MCF 10A (cell line): ENCODE measurements at regions not wholly inside any gene's neighbourhood (a gene's known extent, or its start where the extent isn't known, plus 50 kb on each side); places are given as distances from the start of the nearest gene placed in this dataset.

Source experiments
- BruUV-seq: library from RNA; stranded (reverse); fragments of 400-500 nt; replicated peaks from 2 replicates; lab custom pipeline; 2021; lab: Mats Ljungman, UMichigan
- CTCF ChIA-PET: fragments of 300-600 bp; sonication (Branson Sonifier 250); formaldehyde crosslinking; extraction: SDS; loops from one replicate; lab custom pipeline; 2021; ENCODE audit warnings: antibody characterized with exemption, inconsistent platforms; lab: Yijun Ruan, JAX
- POLR2A ChIA-PET: fragments of 300-600, 350-650 bp; sonication (Branson Sonifier 250); formaldehyde crosslinking; extraction: SDS; loops from one replicate; lab custom pipeline; 2020; ENCODE audit warnings: antibody characterized with exemption, inconsistent platforms; lab: Yijun Ruan, JAX
- DNase-seq: peaks from one replicate; pipeline ENCODE4 v3.0.0-alpha.2; 2018; ENCODE audit not compliant: unreplicated experiment
- H3K27ac Mint-ChIP-seq: one replicate; pipeline ENCODE4 v1.8.0; 2022; ENCODE audit warnings: mild to moderate bottlenecking, low read depth, mixed read lengths; ENCODE audit not compliant: unreplicated experiment
- H3K27me3 Mint-ChIP-seq: one replicate; pipeline ENCODE4 v1.8.0; 2022; ENCODE audit warnings: mixed read lengths; ENCODE audit not compliant: insufficient read depth, unreplicated experiment
- H3K36me3 Mint-ChIP-seq: one replicate; pipeline ENCODE4 v1.8.0; 2022; ENCODE audit warnings: mild to moderate bottlenecking, moderate library complexity, mixed read lengths; ENCODE audit not compliant: insufficient read depth, unreplicated experiment
- H3K4me1 Mint-ChIP-seq: one replicate; pipeline ENCODE4 v1.8.0; 2022; ENCODE audit warnings: mixed read lengths; ENCODE audit not compliant: insufficient read depth, unreplicated experiment
- H3K4me3 Mint-ChIP-seq: one replicate; pipeline ENCODE4 v1.8.0; 2022; ENCODE audit warnings: mild to moderate bottlenecking, moderate library complexity, mixed read lengths; ENCODE audit not compliant: unreplicated experiment
- H3K9me3 Mint-ChIP-seq: one replicate; pipeline ENCODE4 v1.8.0; 2022; ENCODE audit warnings: mixed read lengths; ENCODE audit not compliant: unreplicated experiment
- intact Hi-C: fragments of 100-400 bp; cut with micrococcal nuclease; formaldehyde crosslinking; loops from 2 replicates; pipeline ENCODE4 v1.14.1; 2022
- TF ChIP-seq, protein P1 (sequence below): fragments of 200-600 bp; IDR thresholded peaks from one replicate; pipeline ENCODE4 v1.8.0; 2022; ENCODE audit warnings: antibody characterized with exemption, mild to moderate bottlenecking; ENCODE audit not compliant: unreplicated experiment

DNA sequence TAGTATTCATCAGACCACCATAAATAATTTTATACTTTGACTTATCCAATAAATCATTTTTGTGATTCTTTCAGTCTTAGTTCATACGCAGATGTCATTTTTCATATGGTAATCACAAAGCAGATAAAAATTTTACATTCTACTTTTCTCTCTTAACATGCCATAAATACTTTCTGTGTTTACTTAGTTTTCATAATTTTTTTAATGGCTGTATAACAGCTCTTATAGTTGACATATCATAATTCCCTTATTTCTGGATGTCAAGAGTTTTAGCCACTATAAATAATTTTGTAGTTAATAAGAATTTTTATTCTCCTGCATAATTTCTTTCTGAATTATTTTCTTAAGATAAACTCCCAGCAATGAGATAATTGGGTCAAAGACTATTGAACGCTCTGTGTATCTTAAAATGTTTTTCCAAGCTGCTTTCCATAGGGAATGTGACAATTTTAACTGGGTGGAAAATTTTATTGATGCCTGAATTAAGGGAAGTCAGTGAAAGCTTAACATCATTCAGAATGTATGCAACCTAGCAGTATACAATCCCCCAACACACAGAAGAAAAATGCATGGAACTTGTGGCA is 702.7 kb downstream of the EPM2A start:
- CTCF ChIA-PET, result no interaction called here
- no peak for DNase-seq
- POLR2A ChIA-PET, result interaction anchor here (1.1 kb wide), 1 partner anchor 36 kb away, joined by 3 read pairs; no protein-coding TSS in a partner anchor
- Mint-ChIP-seq H3K27me3 (no peaks in the 10 kb centered on the region), H3K27ac (no peak overlapping the region), H3K4me3 (no peak overlapping the region), H3K9me3 (no peaks in the 10 kb centered on the region), H3K4me1 (no peaks in the 10 kb centered on the region), H3K36me3 (no peaks in the 10 kb centered on the region)
- TF ChIP-seq, protein P1, sequence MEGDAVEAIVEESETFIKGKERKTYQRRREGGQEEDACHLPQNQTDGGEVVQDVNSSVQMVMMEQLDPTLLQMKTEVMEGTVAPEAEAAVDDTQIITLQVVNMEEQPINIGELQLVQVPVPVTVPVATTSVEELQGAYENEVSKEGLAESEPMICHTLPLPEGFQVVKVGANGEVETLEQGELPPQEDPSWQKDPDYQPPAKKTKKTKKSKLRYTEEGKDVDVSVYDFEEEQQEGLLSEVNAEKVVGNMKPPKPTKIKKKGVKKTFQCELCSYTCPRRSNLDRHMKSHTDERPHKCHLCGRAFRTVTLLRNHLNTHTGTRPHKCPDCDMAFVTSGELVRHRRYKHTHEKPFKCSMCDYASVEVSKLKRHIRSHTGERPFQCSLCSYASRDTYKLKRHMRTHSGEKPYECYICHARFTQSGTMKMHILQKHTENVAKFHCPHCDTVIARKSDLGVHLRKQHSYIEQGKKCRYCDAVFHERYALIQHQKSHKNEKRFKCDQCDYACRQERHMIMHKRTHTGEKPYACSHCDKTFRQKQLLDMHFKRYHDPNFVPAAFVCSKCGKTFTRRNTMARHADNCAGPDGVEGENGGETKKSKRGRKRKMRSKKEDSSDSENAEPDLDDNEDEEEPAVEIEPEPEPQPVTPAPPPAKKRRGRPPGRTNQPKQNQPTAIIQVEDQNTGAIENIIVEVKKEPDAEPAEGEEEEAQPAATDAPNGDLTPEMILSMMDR, result no peak
- BruUV-seq, result no TSS peak
- intact Hi-C loops, result no loop called here

DNA sequence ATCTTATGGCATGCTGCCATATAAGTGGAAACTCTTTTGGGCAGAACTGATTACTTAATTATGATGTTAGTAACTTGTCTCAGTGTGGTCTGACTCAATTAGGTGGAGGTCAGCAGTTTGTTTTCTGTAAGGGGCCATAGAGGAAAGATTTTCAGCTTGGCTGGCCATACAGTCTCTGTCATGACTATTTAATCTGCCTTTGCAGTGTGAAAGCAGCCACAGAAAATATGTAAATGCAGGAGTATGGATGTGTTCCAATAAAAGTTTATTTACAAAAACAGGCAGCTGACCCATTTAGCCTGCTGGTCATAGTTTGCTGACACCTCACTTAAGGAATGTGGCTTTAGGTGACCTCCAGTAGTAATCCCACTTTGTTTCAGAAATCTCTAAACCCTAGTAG is 700.7 kb downstream of the EPM2A start:
- BruUV-seq, result no TSS peak
- no peaks in the 10 kb centered on the region for H3K4me1 Mint-ChIP-seq
- H3K4me3 Mint-ChIP-seq, result no peak overlapping the region
- CTCF ChIA-PET, result interaction anchor here (0.7 kb wide), 1 partner anchor 10 kb away, joined by 3 read pairs; no protein-coding TSS in a partner anchor
- H3K36me3 Mint-ChIP-seq, result no peaks in the 10 kb centered on the region
- H3K27me3 Mint-ChIP-seq, result no peaks in the 10 kb centered on the region
- no peaks in the 10 kb centered on the region for H3K9me3 Mint-ChIP-seq
- no peak overlapping the region for H3K27ac Mint-ChIP-seq
- POLR2A ChIA-PET, result no interaction called here
- TF ChIP-seq, protein P1, result no peak
- intact Hi-C loops, result no loop called here
- DNase-seq, result no peak

DNA sequence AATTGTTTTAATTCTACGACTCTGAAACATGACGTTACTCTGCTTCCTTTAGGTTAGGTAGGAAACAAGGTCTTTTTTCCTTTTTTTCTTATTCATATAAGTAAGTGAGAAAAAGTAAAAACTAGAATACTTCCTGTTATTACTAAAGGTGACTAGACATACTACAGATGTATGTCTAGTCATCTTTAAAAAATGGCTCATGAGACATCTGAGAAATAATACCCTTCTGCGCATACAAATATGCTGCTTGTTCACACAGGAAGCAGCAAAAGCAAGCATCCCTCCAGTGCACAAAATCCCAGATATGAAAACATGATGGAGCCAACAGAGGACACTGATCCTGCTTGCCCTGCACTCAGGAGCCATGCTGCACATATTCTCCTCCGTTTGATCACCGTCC is 699.1 kb downstream of the EPM2A start:
- intact Hi-C loops, result no loop called here
- DNase-seq, result no peak
- TF ChIP-seq, protein P1, result no peak
- Mint-ChIP-seq H3K4me3 (no peak overlapping the region), H3K36me3 (no peaks in the 10 kb centered on the region), H3K9me3 (no peaks in the 10 kb centered on the region), H3K27me3 (no peaks in the 10 kb centered on the region), H3K4me1 (no peaks in the 10 kb centered on the region), H3K27ac (no peak overlapping the region)
- ChIA-PET CTCF (no interaction called here), POLR2A (no interaction called here)
- BruUV-seq, result no TSS peak

DNA sequence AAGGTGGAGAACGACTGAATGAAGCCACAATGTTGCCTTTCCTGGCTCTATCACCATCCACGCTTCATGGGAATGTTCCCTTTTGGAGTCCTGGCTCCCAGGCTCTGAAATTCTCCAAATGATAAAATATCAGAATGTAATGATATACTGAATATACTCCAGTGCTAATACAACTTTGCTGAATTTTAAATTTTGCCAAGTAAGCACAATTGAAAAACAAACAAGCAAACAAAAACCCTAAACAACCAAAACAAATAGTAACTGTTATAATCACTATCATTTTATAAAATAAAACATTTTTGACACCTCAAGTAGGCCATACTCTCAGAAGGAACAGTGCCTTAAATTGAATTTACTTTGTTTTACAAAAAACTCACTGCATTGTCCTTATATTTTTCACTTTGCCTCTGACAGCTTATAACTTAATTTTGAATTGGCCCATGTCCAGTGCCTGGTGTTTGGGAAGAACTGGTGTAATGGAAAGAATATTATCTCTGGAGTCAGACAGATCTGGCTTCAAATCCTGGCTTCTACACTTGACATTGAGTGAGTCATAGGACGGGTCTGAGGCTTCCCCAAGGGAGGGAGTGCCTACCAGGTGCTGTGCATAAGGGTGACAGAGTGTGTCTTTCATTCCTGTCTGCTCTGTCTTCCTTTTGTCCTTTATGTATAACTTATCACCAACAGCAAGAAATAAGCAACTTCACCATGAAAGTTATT is 698.3 kb downstream of the EPM2A start:
- H3K4me3 Mint-ChIP-seq, result no peak overlapping the region
- ChIA-PET POLR2A (no interaction called here), CTCF (interaction anchor here (0.6 kb wide), 1 partner anchor 314 kb away, joined by 3 read pairs; no protein-coding TSS in a partner anchor)
- TF ChIP-seq, protein P1, result no peak
- no peak overlapping the region for H3K27ac Mint-ChIP-seq
- H3K9me3 Mint-ChIP-seq, result no peaks in the 10 kb centered on the region
- intact Hi-C loops, result no loop called here
- H3K4me1 Mint-ChIP-seq, result no peaks in the 10 kb centered on the region
- no peaks in the 10 kb centered on the region for H3K36me3 Mint-ChIP-seq
- no peaks in the 10 kb centered on the region for H3K27me3 Mint-ChIP-seq
- BruUV-seq, result no TSS peak
- DNase-seq, result peak; percentile 46
